C4-2B (cell line): ENCODE measurements at regions not wholly inside any gene's neighbourhood (a gene's known extent, or its start where the extent isn't known, plus 50 kb on each side); places are given as distances from the start of the nearest gene placed in this dataset.

Experiments
- H3K27ac ChIP-seq: fragments of 450-650 bp; 2 replicates; pipeline ENCODE4 v1.5.1; 2017
- ZFX ChIP-seq: fragments of 450-650 bp; IDR thresholded peaks from 2 replicates; pipeline ENCODE4 v1.6.1; 2017
- TF ChIP-seq, protein P1 (sequence below): fragments of 450-650 bp; conservative IDR thresholded peaks from 2 replicates; pipeline ENCODE4 v1.5.1; 2017; ENCODE audit warnings: mild to moderate bottlenecking

- TF ChIP-seq ZFX, result no peak
- TF ChIP-seq, protein P1, sequence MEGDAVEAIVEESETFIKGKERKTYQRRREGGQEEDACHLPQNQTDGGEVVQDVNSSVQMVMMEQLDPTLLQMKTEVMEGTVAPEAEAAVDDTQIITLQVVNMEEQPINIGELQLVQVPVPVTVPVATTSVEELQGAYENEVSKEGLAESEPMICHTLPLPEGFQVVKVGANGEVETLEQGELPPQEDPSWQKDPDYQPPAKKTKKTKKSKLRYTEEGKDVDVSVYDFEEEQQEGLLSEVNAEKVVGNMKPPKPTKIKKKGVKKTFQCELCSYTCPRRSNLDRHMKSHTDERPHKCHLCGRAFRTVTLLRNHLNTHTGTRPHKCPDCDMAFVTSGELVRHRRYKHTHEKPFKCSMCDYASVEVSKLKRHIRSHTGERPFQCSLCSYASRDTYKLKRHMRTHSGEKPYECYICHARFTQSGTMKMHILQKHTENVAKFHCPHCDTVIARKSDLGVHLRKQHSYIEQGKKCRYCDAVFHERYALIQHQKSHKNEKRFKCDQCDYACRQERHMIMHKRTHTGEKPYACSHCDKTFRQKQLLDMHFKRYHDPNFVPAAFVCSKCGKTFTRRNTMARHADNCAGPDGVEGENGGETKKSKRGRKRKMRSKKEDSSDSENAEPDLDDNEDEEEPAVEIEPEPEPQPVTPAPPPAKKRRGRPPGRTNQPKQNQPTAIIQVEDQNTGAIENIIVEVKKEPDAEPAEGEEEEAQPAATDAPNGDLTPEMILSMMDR, result no peak
- H3K27ac ChIP-seq, result no peak overlapping the region
Observed at GRCh38 chr20:24102749-24103333, 114.3 kb upstream of the GGTLC1 start.

- TF ChIP-seq ZFX, result no peak
- TF ChIP-seq, protein P1, result peak; percentile 63
- H3K27ac ChIP-seq, result no peak overlapping the region
Observed at GRCh38 chr20:24102290-24102689, 113.7 kb upstream of the GGTLC1 start.

- TF ChIP-seq, protein P1, result peak; percentile 91
- no peak for TF ChIP-seq ZFX
- no peak overlapping the region for H3K27ac ChIP-seq
Observed at GRCh38 chr20:24100370-24101011, 111.9 kb upstream of the GGTLC1 start.

GRCh38 chr20:24098886-24099285 is 110.3 kb upstream of the GGTLC1 start:
- TF ChIP-seq ZFX, result no peak
- TF ChIP-seq, protein P1, result no peak
- no peak overlapping the region for H3K27ac ChIP-seq

- no peak overlapping the region for H3K27ac ChIP-seq
- TF ChIP-seq, protein P1, result no peak
- no peak for TF ChIP-seq ZFX
Observed at GRCh38 chr20:24097506-24098245, 109.1 kb upstream of the GGTLC1 start.

DNA sequence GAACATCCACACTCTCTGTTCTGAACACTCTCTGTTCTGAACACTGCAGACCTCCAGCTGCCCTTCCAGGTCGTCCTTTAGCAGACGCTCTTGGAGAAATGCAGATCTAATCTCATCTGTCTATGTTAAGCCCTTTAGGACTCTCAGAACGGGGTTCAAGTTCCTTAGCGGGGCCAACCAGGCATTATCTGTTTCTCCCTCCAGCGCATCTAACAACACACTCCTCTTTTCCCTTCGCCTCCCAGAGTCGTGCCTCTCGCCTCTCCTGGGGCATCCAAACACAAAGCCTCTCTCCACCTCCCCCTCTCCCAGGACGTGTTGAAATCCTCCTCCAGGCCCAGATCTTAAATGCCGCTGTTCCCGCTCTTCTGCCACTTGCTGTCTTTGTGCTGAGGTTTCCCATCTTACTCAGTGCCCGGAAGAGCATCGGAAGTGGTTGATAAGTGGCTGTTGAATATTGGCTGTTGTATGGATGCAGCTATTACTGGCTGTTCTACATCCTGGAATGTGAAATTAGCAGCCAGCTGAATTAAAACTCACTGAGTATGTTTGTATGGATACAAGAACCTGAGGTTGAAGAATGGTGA is 108.4 kb upstream of the GGTLC1 start:
- TF ChIP-seq, protein P1, result no peak
- H3K27ac ChIP-seq, result no peak overlapping the region

- no peak overlapping the region for H3K27ac ChIP-seq
- TF ChIP-seq, protein P1, result no peak
- TF ChIP-seq ZFX, result no peak
Observed at GRCh38 chr20:24096264-24096663, 107.7 kb upstream of the GGTLC1 start.
